Activated B cell treated with CpG ODN at 0.5 μM for 24 hours (primary cell): ENCODE measurements at regions not wholly inside any gene's neighbourhood (a gene's known extent, or its start where the extent isn't known, plus 50 kb on each side); places are given as distances from the start of the nearest gene placed in this dataset.

Experiments used
- ATAC-seq: fragments of 200-7000 bp; cut with Tn5 transposase; one replicate; pipeline ENCODE4 v1.10.0; 2021; ENCODE audit warnings: low read depth, mild to moderate bottlenecking, moderate library complexity
- CTCF ChIA-PET: fragments of 350-600 bp; sonication (Branson Sonifier 250); formaldehyde crosslinking; loops from one replicate; lab custom pipeline; 2021; ENCODE audit warnings: antibody characterized with exemption; lab: Charles Lee
- POLR2A ChIA-PET: fragments of 350-600 bp; sonication (Branson Sonifier 250); formaldehyde crosslinking; loops from one replicate; lab custom pipeline; 2021; ENCODE audit warnings: antibody characterized with exemption; lab: Charles Lee
- DNase-seq: peaks from one replicate; pipeline ENCODE4 v3.0.0; 2022
- H3K27ac Mint-ChIP-seq: one replicate; pipeline ENCODE4 v1.8.0; 2020; ENCODE audit warnings: mixed read lengths
- H3K27me3 Mint-ChIP-seq: one replicate; pipeline ENCODE4 v1.8.0; 2021; ENCODE audit warnings: mixed read lengths
- H3K36me3 Mint-ChIP-seq: one replicate; pipeline ENCODE4 v1.8.0; 2021; ENCODE audit warnings: low read depth, mixed read lengths
- H3K4me1 Mint-ChIP-seq: one replicate; pipeline ENCODE4 v1.8.0; 2021; ENCODE audit warnings: mixed read lengths
- H3K4me3 Mint-ChIP-seq: one replicate; pipeline ENCODE4 v1.8.0; 2020; ENCODE audit warnings: mild to moderate bottlenecking, mixed read lengths
- H3K9me3 Mint-ChIP-seq: one replicate; pipeline ENCODE4 v1.8.0; 2020; ENCODE audit warnings: mixed read lengths
- intact Hi-C: fragments of 100-400 bp; cut with micrococcal nuclease; formaldehyde crosslinking; loops from one replicate; pipeline ENCODE4 v1.15.1; 2024
- TF ChIP-seq, protein P1 (sequence below): fragments of 200-600 bp; IDR thresholded peaks from one replicate; pipeline ENCODE4 v1.8.0; 2022; ENCODE audit warnings: antibody characterized with exemption, mild to moderate bottlenecking

DNA sequence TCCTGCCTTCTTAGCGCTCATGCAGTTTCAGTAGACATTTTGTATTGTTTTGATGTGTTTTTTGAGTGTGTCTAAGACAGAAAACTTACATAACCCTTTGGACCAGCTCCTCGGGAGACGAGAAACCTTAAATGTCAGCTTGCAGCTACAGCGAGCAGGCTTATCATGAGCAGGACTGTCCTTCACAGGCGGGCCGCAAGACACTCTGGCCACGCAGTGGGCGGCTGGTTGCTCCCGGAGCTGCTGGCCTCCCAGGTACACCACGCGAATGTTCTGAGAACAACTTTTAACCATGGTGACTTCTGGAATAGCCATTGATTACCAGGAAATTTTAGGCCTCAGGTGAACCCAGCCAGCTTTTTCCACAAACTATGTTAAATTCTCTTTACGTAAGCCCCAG is 164.1 kb upstream of the DIO3 start:
- intact Hi-C loops: no loop called here
- POLR2A ChIA-PET: no interaction called here
- H3K4me3 Mint-ChIP-seq: no peak overlapping the region
- H3K4me1 Mint-ChIP-seq: peaks cover 5% of the 10 kb centered on the region
- H3K27me3 Mint-ChIP-seq: peaks cover 30% of the 10 kb centered on the region
- CTCF ChIA-PET: no interaction called here
- no peaks in the 10 kb centered on the region for H3K36me3 Mint-ChIP-seq
- ATAC-seq (no peak), DNase-seq (no peak)
- no peak overlapping the region for H3K27ac Mint-ChIP-seq
- TF ChIP-seq, protein P1, sequence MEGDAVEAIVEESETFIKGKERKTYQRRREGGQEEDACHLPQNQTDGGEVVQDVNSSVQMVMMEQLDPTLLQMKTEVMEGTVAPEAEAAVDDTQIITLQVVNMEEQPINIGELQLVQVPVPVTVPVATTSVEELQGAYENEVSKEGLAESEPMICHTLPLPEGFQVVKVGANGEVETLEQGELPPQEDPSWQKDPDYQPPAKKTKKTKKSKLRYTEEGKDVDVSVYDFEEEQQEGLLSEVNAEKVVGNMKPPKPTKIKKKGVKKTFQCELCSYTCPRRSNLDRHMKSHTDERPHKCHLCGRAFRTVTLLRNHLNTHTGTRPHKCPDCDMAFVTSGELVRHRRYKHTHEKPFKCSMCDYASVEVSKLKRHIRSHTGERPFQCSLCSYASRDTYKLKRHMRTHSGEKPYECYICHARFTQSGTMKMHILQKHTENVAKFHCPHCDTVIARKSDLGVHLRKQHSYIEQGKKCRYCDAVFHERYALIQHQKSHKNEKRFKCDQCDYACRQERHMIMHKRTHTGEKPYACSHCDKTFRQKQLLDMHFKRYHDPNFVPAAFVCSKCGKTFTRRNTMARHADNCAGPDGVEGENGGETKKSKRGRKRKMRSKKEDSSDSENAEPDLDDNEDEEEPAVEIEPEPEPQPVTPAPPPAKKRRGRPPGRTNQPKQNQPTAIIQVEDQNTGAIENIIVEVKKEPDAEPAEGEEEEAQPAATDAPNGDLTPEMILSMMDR: no peak
- H3K9me3 Mint-ChIP-seq: no peaks in the 10 kb centered on the region

- H3K4me1 Mint-ChIP-seq: peaks cover 5% of the 10 kb centered on the region
- no peak overlapping the region for H3K27ac Mint-ChIP-seq
- TF ChIP-seq, protein P1: no peak
- ChIA-PET CTCF (no interaction called here), POLR2A (no interaction called here)
- DNase-seq (no peak), ATAC-seq (no peak)
- intact Hi-C loops: no loop called here
- no peaks in the 10 kb centered on the region for H3K36me3 Mint-ChIP-seq
- H3K4me3 Mint-ChIP-seq: no peak overlapping the region
- no peaks in the 10 kb centered on the region for H3K9me3 Mint-ChIP-seq
- H3K27me3 Mint-ChIP-seq: peaks cover 35% of the 10 kb centered on the region
Measured at GRCh38 chr14:101398011-101398410, 163.3 kb upstream of the DIO3 start.

DNA sequence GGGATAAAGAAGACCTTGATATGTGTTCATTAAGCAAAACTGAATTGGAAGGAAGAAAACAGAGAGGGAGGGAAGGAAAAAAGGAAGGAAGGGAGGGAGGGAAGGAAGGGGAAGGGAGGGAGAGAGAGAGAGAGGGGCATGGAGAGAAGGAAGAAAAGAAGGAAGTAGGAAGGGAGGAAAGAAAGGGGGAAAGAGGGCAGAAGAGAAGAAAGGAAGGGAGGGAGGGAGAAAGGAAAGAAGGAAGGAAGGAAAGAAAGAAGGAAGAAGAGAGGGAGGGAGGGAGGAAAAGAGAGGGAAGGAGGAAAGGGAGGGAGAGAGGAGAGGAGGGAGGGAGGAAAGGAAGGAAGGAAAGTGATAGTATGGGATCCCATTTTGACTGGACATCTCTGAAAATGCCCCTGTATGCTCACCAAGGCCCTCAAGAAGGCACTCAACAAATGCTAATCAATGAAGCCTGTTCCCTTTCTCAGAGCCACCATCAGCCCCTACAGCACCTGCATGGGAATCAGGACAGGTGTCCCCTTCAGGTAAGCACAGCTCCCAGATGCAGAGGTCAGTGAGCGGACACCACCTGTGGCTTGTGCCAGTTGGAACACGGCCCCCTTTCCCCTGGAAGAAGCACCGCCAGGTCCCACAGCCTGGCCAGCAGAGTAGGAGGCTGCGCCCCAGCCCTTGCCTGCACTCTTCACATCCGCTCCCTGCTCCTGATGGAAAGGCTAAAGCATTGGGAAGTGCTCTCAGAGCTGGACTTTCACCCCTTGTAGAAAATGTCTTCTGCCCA is 161.4 kb upstream of the DIO3 start:
- Mint-ChIP-seq H3K4me3 (no peak overlapping the region), H3K36me3 (no peaks in the 10 kb centered on the region), H3K9me3 (no peaks in the 10 kb centered on the region), H3K27me3 (peaks cover 23% of the 10 kb centered on the region), H3K4me1 (peaks cover 5% of the 10 kb centered on the region), H3K27ac (no peak overlapping the region)
- intact Hi-C loops: no loop called here
- ChIA-PET POLR2A (no interaction called here), CTCF (no interaction called here)
- ATAC-seq: no peak
- TF ChIP-seq, protein P1: no peak
- no peak for DNase-seq

GRCh38 chr14:101400830-101401229 is 160.5 kb upstream of the DIO3 start:
- H3K36me3 Mint-ChIP-seq: no peaks in the 10 kb centered on the region
- H3K27me3 Mint-ChIP-seq: peaks cover 19% of the 10 kb centered on the region
- TF ChIP-seq, protein P1: no peak
- ATAC-seq (no peak), DNase-seq (no peak)
- no peak overlapping the region for H3K27ac Mint-ChIP-seq
- no peak overlapping the region for H3K4me3 Mint-ChIP-seq
- H3K4me1 Mint-ChIP-seq: peaks cover 5% of the 10 kb centered on the region
- intact Hi-C loops: no loop called here
- POLR2A ChIA-PET: no interaction called here
- CTCF ChIA-PET: no interaction called here
- no peaks in the 10 kb centered on the region for H3K9me3 Mint-ChIP-seq

DNA sequence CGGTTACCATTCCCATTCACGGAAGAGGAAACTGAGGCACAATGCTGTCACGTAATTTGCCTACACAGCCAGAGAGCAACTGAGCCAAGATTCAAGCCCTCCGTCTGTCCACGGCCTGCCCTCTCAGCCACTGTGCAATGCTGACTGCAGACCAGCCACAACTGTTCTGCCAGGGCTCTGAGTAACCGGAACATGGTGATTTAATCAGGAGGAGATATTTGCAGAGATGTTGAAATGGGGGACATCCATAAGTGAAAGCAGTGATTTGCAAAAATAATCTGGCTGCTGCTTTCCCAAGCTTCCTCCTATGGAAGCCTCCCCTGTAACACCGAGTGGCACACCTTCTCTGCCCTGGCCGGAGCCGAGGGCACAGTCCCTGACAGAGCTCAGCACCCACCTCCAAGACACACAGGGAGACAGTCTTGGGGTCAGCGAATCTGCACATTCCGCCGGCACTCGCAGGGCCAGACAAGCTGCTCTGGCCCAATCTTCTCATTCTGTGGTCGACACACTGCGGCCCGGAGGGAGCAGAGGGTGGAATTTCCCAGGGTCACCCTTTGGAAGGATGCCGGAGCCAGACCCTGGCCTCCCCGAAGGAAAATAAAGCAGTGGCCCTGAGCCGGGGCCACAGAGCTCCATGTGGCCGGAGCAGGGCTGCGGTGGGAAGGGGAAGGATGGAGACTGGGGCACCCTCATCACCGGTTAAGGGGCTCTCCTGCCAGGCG is 158.2 kb upstream of the DIO3 start:
- Mint-ChIP-seq H3K4me1 (peaks cover 5% of the 10 kb centered on the region), H3K4me3 (no peak overlapping the region), H3K27ac (no peak overlapping the region), H3K27me3 (peaks cover 23% of the 10 kb centered on the region), H3K9me3 (no peaks in the 10 kb centered on the region), H3K36me3 (no peaks in the 10 kb centered on the region)
- CTCF ChIA-PET: no interaction called here
- no peak for ATAC-seq
- TF ChIP-seq, protein P1: no peak
- POLR2A ChIA-PET: no interaction called here
- DNase-seq: no peak
- intact Hi-C loops: no loop called here
